ENCODE measurements at regions not wholly inside any gene's neighbourhood (a gene's known extent, or its start where the extent isn't known, plus 50 kb on each side); places are given as distances from the start of the nearest gene placed in this dataset.
A peak's percentile ranks its signal among the peaks of the same experiment; 100 is the strongest.
"Not testable (repeated sequence)": the region's sequence is repeated elsewhere in the genome, so short reads cannot be mapped to it uniquely, and the experiment has no call there.

GRCh38 chr10:38356527-38356926, 262.4 kb downstream of the ZNF37A start:
- DNase-seq (ENCODE audit: low read depth, low spot score); intact Hi-C loops (cut with micrococcal nuclease; ENCODE audit: unreplicated experiment); H3K4me1 ChIP-seq (ENCODE audit: control insufficient read depth, insufficient read depth, low read length); SMC1A ChIA-PET (ENCODE audit: uncharacterized antibody, unreplicated experiment); CTCF ChIA-PET; H3K36me3 ChIP-seq (ENCODE audit: control insufficient read depth in 2 of 2, insufficient read depth in 2 of 2, low read length in 1 of 2); POLR2A ChIA-PET; H3K9me3 ChIP-seq (replicated peaks; ENCODE audit: control insufficient read depth, insufficient read depth, low read length); RAD21 ChIA-PET (ENCODE audit: unreplicated experiment); H3K27me3 ChIP-seq (replicated peaks in 1 of 2; ENCODE audit: control insufficient read depth in 2 of 2, insufficient read depth in 2 of 2, low read length in 1 of 2); H4K20me1 ChIP-seq (ENCODE audit: control insufficient read depth, insufficient read depth): not testable (repeated sequence)
- peak; percentile 58 for ATAC-seq
- Histone ChIP-seq H3K9ac (ENCODE audit: control insufficient read depth, insufficient read depth, low read length) (peak overlapping the region; percentile 20; the same call in 1 of the 2 replicates), H3K79me2 (ENCODE audit: control insufficient read depth, insufficient read depth, low read length) (peaks cover 10% of the 10 kb centered on the region), H3K4me3 (peak overlapping the region; percentile 63; the same call in 1 of the 2 replicates), H2AFZ (ENCODE audit: control insufficient read depth, low read depth, low read length) (peak overlapping the region; percentile 63; the same call in 1 of the 2 replicates), H3K4me2 (ENCODE audit: control insufficient read depth, insufficient read depth) (0 out of 2 replicates have a peak overlapping the region, but pooled peaks have one; percentile 25), H3K27ac (ENCODE audit: control insufficient read depth, insufficient read depth) (peak overlapping the region; percentile 33; the same call in 1 of the 2 replicates)
- TSS peak; percentile 84 for BruUV-seq (replicated peaks)
- 48% methylated on average over 12 of the region's 16 CpGs for WGBS (ENCODE audit: insufficient coverage, insufficient replicate concordance, low lambda C conversion rate, missing lambda C conversion rate)
- peak; percentile 88 for FAIRE-seq
- in situ Hi-C loops (cut with MboI), result loop anchor here (25.0 kb wide), 1 partner anchor 1469 kb away; no protein-coding TSS in a partner anchor

- in situ Hi-C loops (cut with MboI), result loop anchor here (10.0 to 25.0 kb wide), 2 partner anchors 378 to 1475 kb away; no protein-coding TSS in a partner anchor
- intact Hi-C loops (cut with micrococcal nuclease; ENCODE audit: unreplicated experiment), result loop anchor here (5.0 to 10.0 kb wide), 2 partner anchors 385 to 1478 kb away; partner anchors contain the start of gene ZNF25
- FAIRE-seq, result not testable (repeated sequence)
Observed at GRCh38 chr10:38362514-38362913, 268.4 kb downstream of the ZNF37A start.

DNA sequence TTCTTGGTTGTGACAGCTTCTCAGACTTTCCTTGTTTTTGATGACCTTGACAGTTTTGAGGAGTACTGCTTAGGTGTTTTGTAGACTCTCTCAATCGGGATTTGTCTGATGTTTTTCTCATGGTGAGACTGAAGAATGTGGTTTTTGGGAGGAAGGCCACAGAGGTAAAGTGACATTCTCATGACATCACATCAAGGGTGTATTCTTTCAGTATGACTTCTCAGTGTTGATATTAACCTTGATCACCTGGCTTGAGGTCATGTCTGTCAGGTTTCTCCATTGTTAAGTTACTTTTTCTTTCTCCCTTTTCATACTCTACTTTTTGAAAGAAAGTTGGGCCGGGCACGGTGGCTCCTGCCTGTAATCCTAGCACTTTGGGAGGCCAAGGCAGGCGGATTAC, 269.9 kb downstream of the ZNF37A start:
- WGBS (ENCODE audit: insufficient coverage, insufficient replicate concordance, low lambda C conversion rate, missing lambda C conversion rate), result 51% methylated on average over 3 of the region's 4 CpGs
- CTCF ChIA-PET, result interaction anchor here (1.1 kb wide), 1 partner anchor 387 kb away, joined by 3 read pairs; no protein-coding TSS in a partner anchor
- H3K4me1 ChIP-seq (ENCODE audit: control insufficient read depth, insufficient read depth, low read length); FAIRE-seq; RAD21 ChIA-PET (ENCODE audit: unreplicated experiment); H3K4me3 ChIP-seq; H3K27ac ChIP-seq (ENCODE audit: control insufficient read depth, insufficient read depth); H2AFZ ChIP-seq (ENCODE audit: control insufficient read depth, low read depth, low read length); H3K79me2 ChIP-seq (ENCODE audit: control insufficient read depth, insufficient read depth, low read length); H3K9ac ChIP-seq (ENCODE audit: control insufficient read depth, insufficient read depth, low read length); SMC1A ChIA-PET (ENCODE audit: uncharacterized antibody, unreplicated experiment); ATAC-seq; BruUV-seq (replicated peaks); DNase-seq (ENCODE audit: low read depth, low spot score); H3K9me3 ChIP-seq (replicated peaks; ENCODE audit: control insufficient read depth, insufficient read depth, low read length); H4K20me1 ChIP-seq (ENCODE audit: control insufficient read depth, insufficient read depth); H3K4me2 ChIP-seq (ENCODE audit: control insufficient read depth, insufficient read depth); H3K27me3 ChIP-seq (replicated peaks in 1 of 2; ENCODE audit: control insufficient read depth in 2 of 2, insufficient read depth in 2 of 2, low read length in 1 of 2); POLR2A ChIA-PET: not testable (repeated sequence)
- in situ Hi-C loops (cut with MboI), result loop anchor here (10.0 to 25.0 kb wide), 2 partner anchors 379 to 1477 kb away; no protein-coding TSS in a partner anchor
- peaks cover 0 to 11% of the 10 kb centered on the region in 2 experiments; a peak in 3 of 4 replicates for H3K36me3 ChIP-seq (ENCODE audit: control insufficient read depth in 2 of 2, insufficient read depth in 2 of 2, low read length in 1 of 2)
- intact Hi-C loops (cut with micrococcal nuclease; ENCODE audit: unreplicated experiment), result loop anchor here (5.0 to 10.0 kb wide), 2 partner anchors 387 to 1479 kb away; partner anchors contain the start of gene ZNF25

More at GRCh38 chr10:38362514-38362913, 268.4 kb downstream of the ZNF37A start:
- H3K9me3 ChIP-seq (replicated peaks; ENCODE audit: control insufficient read depth, insufficient read depth, low read length); H3K4me2 ChIP-seq (ENCODE audit: control insufficient read depth, insufficient read depth); ATAC-seq; RAD21 ChIA-PET (ENCODE audit: unreplicated experiment); BruUV-seq (replicated peaks); H3K9ac ChIP-seq (ENCODE audit: control insufficient read depth, insufficient read depth, low read length); DNase-seq (ENCODE audit: low read depth, low spot score); H4K20me1 ChIP-seq (ENCODE audit: control insufficient read depth, insufficient read depth); H3K79me2 ChIP-seq (ENCODE audit: control insufficient read depth, insufficient read depth, low read length); POLR2A ChIA-PET; SMC1A ChIA-PET (ENCODE audit: uncharacterized antibody, unreplicated experiment); H3K27me3 ChIP-seq (replicated peaks in 1 of 2; ENCODE audit: control insufficient read depth in 2 of 2, insufficient read depth in 2 of 2, low read length in 1 of 2); CTCF ChIA-PET; H3K27ac ChIP-seq (ENCODE audit: control insufficient read depth, insufficient read depth); H2AFZ ChIP-seq (ENCODE audit: control insufficient read depth, low read depth, low read length); H3K4me3 ChIP-seq; H3K4me1 ChIP-seq (ENCODE audit: control insufficient read depth, insufficient read depth, low read length): not testable (repeated sequence)
- peaks cover 0 to 14% of the 10 kb centered on the region in 2 experiments; a peak in 2 of 4 replicates for H3K36me3 ChIP-seq (ENCODE audit: control insufficient read depth in 2 of 2, insufficient read depth in 2 of 2, low read length in 1 of 2)
